Peyer's patch (tissue), 4 donors: ENCODE measurements at regions not wholly inside any gene's neighbourhood (a gene's known extent, or its start where the extent isn't known, plus 50 kb on each side); places are given as distances from the start of the nearest gene placed in this dataset.

Experiments
- POLR2A ChIP-seq, 2 donors: fragments of 450-650 bp; IDR thresholded peaks; one replicate each; pipeline ENCODE4 v1.5.1; 2017; ENCODE audit warnings: antibody characterized with exemption in 2 of 2, mild to moderate bottlenecking in 2 of 2, moderate library complexity in 2 of 2
- TF ChIP-seq, protein P1 (sequence below), 6 experiments: fragments of 450-650 bp in 4 of 6; fragments of 200-600 bp in 2 of 6; sonication (generic) in 1 of 6; IDR thresholded peaks; one replicate each; pipeline ENCODE4 v1.5.1; 2017 to 2019; ENCODE audit warnings: antibody characterized with exemption in 6 of 6, mild to moderate bottlenecking in 3 of 6, moderate library complexity in 1 of 6

DNA sequence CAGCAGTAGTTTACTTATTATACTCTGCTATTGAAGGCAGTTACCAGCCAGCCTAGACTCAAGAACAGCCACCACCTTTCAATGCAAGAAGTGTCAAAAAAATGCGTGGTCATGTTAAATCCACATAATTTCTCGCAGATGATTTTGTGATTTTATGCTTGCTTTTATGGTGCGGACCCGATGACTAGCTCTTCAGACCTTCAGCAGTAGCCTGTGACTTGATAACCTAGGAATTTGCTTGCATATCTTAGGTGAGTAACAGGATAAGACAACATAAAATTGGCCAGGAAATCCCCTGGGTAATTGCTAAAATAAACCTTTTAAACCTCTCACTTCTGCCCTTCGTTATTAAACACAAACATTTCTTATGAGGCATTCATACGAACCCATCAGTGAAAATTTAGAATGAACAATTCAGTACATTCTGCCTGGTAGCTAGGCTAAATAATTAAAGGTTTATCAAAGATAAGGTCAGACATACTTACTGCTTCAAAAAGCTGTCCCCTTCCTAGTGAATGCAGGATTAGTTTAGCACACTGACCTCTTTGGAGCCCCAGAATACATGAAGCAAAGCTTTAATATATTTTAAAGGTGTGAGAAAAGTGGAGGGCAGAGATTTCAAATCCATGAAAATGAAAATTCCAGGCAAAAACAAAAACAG lies 798.8 kb downstream of the OTOL1 start:
- TF ChIP-seq, protein P1, sequence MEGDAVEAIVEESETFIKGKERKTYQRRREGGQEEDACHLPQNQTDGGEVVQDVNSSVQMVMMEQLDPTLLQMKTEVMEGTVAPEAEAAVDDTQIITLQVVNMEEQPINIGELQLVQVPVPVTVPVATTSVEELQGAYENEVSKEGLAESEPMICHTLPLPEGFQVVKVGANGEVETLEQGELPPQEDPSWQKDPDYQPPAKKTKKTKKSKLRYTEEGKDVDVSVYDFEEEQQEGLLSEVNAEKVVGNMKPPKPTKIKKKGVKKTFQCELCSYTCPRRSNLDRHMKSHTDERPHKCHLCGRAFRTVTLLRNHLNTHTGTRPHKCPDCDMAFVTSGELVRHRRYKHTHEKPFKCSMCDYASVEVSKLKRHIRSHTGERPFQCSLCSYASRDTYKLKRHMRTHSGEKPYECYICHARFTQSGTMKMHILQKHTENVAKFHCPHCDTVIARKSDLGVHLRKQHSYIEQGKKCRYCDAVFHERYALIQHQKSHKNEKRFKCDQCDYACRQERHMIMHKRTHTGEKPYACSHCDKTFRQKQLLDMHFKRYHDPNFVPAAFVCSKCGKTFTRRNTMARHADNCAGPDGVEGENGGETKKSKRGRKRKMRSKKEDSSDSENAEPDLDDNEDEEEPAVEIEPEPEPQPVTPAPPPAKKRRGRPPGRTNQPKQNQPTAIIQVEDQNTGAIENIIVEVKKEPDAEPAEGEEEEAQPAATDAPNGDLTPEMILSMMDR (IDR thresholded peaks at IDR 0.05): no peak
- no peak for TF ChIP-seq POLR2A (IDR thresholded peaks at IDR 0.05)
